Kidney (tissue), 13 donors: ENCODE measurements at regions not wholly inside any gene's neighbourhood (a gene's known extent, or its start where the extent isn't known, plus 50 kb on each side); places are given as distances from the start of the nearest gene placed in this dataset.

Experiments
- DNase-seq, 5 donors: peaks; one replicate each; pipeline ENCODE4 v3.0.0-alpha.2; 2013 to 2020
- FAIRE-seq: peaks from 2 replicates; lab custom pipeline; 2012; peaks lifted over from hg19 to GRCh38; lab: Jason Lieb, UNC
- H3K27ac ChIP-seq, 2 donors: one replicate each; pipeline ENCODE4 v1.7.0; 2013; ENCODE audit warnings: low read depth in 2 of 2, low read length in 2 of 2, inconsistent platforms in 1 of 2
- H3K27me3 ChIP-seq: one replicate; pipeline ENCODE4 v1.7.1; 2013; ENCODE audit warnings: low read length, inconsistent platforms; ENCODE audit not compliant: control insufficient read depth, insufficient read depth
- H3K36me3 ChIP-seq, 3 donors: one replicate each; pipeline versions ENCODE4 v1.7.0 to v1.7.1; 2013; ENCODE audit warnings: low read length in 3 of 3, control low read depth in 1 of 3, inconsistent platforms in 1 of 3; ENCODE audit not compliant: insufficient read depth in 3 of 3, control insufficient read depth in 2 of 3
- H3K4me1 ChIP-seq, 3 donors: one replicate each; pipeline versions ENCODE4 v1.7.0 to v1.7.1; 2013; ENCODE audit warnings: low read length in 3 of 3, inconsistent platforms in 1 of 3, low read depth in 1 of 3; ENCODE audit not compliant: control insufficient read depth in 2 of 3, insufficient read depth in 2 of 3
- H3K4me3 ChIP-seq, 3 donors: one replicate each; pipeline versions ENCODE4 v1.7.0 to v1.8.1; 2013; ENCODE audit warnings: low read length in 3 of 3, control low read depth in 1 of 3, inconsistent platforms in 1 of 3
- H3K9ac ChIP-seq, 3 donors: one replicate each; pipeline versions ENCODE4 v1.7.0 to v1.7.1; 2013; ENCODE audit warnings: low read length in 3 of 3, control low read depth in 1 of 3, inconsistent platforms in 1 of 3
- H3K9me3 ChIP-seq, 3 donors: one replicate each; pipeline versions ENCODE4 v1.7.0 to v1.7.1; 2013; ENCODE audit warnings: low read length in 3 of 3, control low read depth in 1 of 3, inconsistent platforms in 1 of 3; ENCODE audit not compliant: control insufficient read depth in 2 of 3, insufficient read depth in 1 of 3
- intact Hi-C: fragments of 100-400 bp; cut with DNase I; formaldehyde crosslinking; loops from one replicate; pipeline ENCODE4 v1.11.1; 2022
- TF ChIP-seq, protein P1 (sequence below): IDR thresholded peaks from 3 replicates; pipeline ENCODE4 v1.5.1; 2012; ENCODE audit warnings: mild to moderate bottlenecking, moderate library complexity, borderline replicate concordance; ENCODE audit not compliant: insufficient read depth; ENCODE audit errors: extremely low read depth
- donor health status: control.
- donor health status: control.
- donor health status: control.
- donor health status: control.
- donor health status: control.
- donor health status: DM: yes; HTN: yes; CAD: no.
- donor health status: Normal renal cell carcinoma (clear cell type).

DNA sequence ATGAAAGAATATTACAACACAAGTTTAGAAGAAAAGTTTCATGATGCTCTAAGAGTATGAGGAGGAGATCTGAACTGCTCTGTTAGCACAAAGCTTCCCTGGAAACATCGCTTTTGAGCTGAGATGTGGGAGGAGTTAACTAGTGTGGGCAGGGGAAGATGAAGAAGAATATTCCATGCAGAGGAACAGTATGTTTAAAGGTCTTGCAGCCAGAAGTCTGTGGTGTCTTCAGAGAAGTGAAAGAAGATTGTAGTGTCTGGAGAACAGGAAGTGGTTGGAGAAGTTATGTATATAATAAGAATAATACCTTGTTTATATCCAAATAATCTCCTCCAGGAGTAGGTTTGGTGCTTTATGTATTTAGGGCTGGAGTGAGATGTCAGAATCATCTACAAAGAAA lies 406.7 kb downstream of the MAN2A1 start:
- no peaks in the 10 kb centered on the region for H3K27me3 ChIP-seq
- intact Hi-C loops = no loop called here
- H3K27ac ChIP-seq = no peak overlapping the region
- DNase-seq = no peak
- H3K36me3 ChIP-seq = no peaks in the 10 kb centered on the region
- no peaks in the 10 kb centered on the region for H3K4me1 ChIP-seq
- H3K9ac ChIP-seq = no peak overlapping the region
- FAIRE-seq = no peak
- TF ChIP-seq, protein P1, sequence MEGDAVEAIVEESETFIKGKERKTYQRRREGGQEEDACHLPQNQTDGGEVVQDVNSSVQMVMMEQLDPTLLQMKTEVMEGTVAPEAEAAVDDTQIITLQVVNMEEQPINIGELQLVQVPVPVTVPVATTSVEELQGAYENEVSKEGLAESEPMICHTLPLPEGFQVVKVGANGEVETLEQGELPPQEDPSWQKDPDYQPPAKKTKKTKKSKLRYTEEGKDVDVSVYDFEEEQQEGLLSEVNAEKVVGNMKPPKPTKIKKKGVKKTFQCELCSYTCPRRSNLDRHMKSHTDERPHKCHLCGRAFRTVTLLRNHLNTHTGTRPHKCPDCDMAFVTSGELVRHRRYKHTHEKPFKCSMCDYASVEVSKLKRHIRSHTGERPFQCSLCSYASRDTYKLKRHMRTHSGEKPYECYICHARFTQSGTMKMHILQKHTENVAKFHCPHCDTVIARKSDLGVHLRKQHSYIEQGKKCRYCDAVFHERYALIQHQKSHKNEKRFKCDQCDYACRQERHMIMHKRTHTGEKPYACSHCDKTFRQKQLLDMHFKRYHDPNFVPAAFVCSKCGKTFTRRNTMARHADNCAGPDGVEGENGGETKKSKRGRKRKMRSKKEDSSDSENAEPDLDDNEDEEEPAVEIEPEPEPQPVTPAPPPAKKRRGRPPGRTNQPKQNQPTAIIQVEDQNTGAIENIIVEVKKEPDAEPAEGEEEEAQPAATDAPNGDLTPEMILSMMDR = no peak
- H3K4me3 ChIP-seq = no peak overlapping the region
- H3K9me3 ChIP-seq = no peaks in the 10 kb centered on the region

DNA sequence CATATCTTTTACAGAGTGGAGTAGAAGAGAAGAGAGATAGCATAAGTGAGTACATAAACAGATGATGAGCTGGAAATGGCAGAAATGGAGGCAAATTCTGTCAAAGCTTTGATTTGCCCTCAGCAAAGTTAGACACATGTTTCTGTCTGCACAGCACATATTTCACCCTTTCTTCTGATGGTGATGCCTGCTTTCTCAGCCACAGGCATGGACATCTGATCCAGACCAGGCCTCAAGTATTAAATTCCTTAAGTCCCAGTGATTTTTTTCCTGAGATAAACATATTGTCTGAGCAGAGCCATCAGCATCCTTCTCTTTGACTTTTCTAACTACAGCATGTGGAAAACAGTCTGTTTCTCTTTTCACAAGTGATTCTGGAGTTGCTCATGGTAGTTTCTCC lies 409.8 kb downstream of the MAN2A1 start:
- Histone ChIP-seq H3K4me1 (peaks cover 0 to 3% (median 3%) of the 10 kb centered on the region in 3 donors), H3K27ac (no peak overlapping the region), H3K4me3 (no peak overlapping the region), H3K9me3 (no peaks in the 10 kb centered on the region), H3K9ac (no peak overlapping the region), H3K27me3 (no peaks in the 10 kb centered on the region), H3K36me3 (no peaks in the 10 kb centered on the region)
- no peak for DNase-seq
- intact Hi-C loops = no loop called here
- no peak for FAIRE-seq
- TF ChIP-seq, protein P1 = no peak

DNA sequence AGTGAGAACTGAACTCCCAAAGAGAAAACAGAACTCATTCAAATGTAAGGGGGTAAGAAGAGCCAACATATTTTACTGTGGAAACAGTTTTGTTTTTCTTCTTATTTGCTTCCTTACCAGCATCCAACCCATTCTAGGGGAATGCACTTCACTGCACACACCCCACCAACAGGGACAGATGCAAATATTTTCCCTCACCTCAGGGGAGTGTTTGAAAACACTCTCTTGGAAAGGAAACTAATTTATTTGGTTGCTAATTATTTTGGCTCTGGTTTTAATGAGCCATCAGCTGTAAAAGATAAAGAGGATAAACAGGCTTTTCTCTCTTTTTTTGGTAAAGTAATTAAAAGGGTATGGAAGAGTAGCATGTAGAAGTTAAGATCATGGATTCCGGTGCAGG lies 413.4 kb downstream of the MAN2A1 start:
- intact Hi-C loops = no loop called here
- H3K9me3 ChIP-seq = no peaks in the 10 kb centered on the region
- H3K4me3 ChIP-seq = no peak overlapping the region
- H3K4me1 ChIP-seq = peaks cover 0 to 19% (median 3%) of the 10 kb centered on the region in 3 donors
- H3K27me3 ChIP-seq = no peaks in the 10 kb centered on the region
- DNase-seq = no peak
- no peak overlapping the region for H3K9ac ChIP-seq
- H3K36me3 ChIP-seq = no peaks in the 10 kb centered on the region
- H3K27ac ChIP-seq = no peak overlapping the region
- FAIRE-seq = no peak
- TF ChIP-seq, protein P1 = no peak
